Effector memory CD8-positive, alpha-beta T cell (primary cell): ENCODE measurements at regions not wholly inside any gene's neighbourhood (a gene's known extent, or its start where the extent isn't known, plus 50 kb on each side); places are given as distances from the start of the nearest gene placed in this dataset.

Experiments
- ATAC-seq: fragments of 150-1000 bp; cut with Tn5 transposase; replicated peaks from 2 replicates; pipeline ENCODE4 v1.10.0; 2021; ENCODE audit warnings: mild to moderate bottlenecking, moderate library complexity
- DNase-seq, 3 experiments: peaks; one replicate each; pipeline ENCODE4 v3.0.0; 2021
- H3K27ac Mint-ChIP-seq, 2 donors: one replicate each; pipeline ENCODE4 v1.8.0; 2022; ENCODE audit warnings: mild to moderate bottlenecking in 2 of 2, mixed read lengths in 2 of 2, moderate library complexity in 2 of 2
- H3K27me3 Mint-ChIP-seq, 2 donors: one replicate each; pipeline ENCODE4 v1.8.0; 2022; ENCODE audit warnings: mixed read lengths in 2 of 2
- H3K36me3 Mint-ChIP-seq: one replicate; pipeline ENCODE4 v1.8.0; 2022; ENCODE audit warnings: mild to moderate bottlenecking, moderate library complexity, mixed read lengths; ENCODE audit not compliant: insufficient read depth
- H3K4me1 Mint-ChIP-seq, 2 donors: one replicate each; pipeline ENCODE4 v1.8.0; 2022; ENCODE audit warnings: low read depth in 2 of 2, mixed read lengths in 2 of 2
- H3K4me3 Mint-ChIP-seq, 2 donors: one replicate each; pipeline ENCODE4 v1.8.0; 2022; ENCODE audit warnings: mild to moderate bottlenecking in 2 of 2, mixed read lengths in 2 of 2, moderate library complexity in 2 of 2
- H3K9me3 Mint-ChIP-seq, 2 donors: one replicate each; pipeline ENCODE4 v1.8.0; 2022; ENCODE audit warnings: mixed read lengths in 2 of 2

- DNase-seq (no peak), ATAC-seq (no peak)
- Mint-ChIP-seq H3K27ac (no peak overlapping the region), H3K27me3 (peaks cover 38 to 60% of the 10 kb centered on the region in 2 donors), H3K9me3 (no peaks in the 10 kb centered on the region), H3K4me3 (no peak overlapping the region), H3K36me3 (no peaks in the 10 kb centered on the region), H3K4me1 (no peaks in the 10 kb centered on the region)
Observed at GRCh38 chr18:50508228-50508627, 51.7 kb upstream of the MAPK4 start.

- peaks cover 38 to 54% of the 10 kb centered on the region in 2 donors for H3K27me3 Mint-ChIP-seq
- no peaks in the 10 kb centered on the region for H3K36me3 Mint-ChIP-seq
- no peak for ATAC-seq
- H3K4me3 Mint-ChIP-seq = no peak overlapping the region
- no peaks in the 10 kb centered on the region for H3K9me3 Mint-ChIP-seq
- no peak overlapping the region for H3K27ac Mint-ChIP-seq
- H3K4me1 Mint-ChIP-seq = no peaks in the 10 kb centered on the region
- no peak for DNase-seq
Observed at GRCh38 chr18:50509012-50509411, 50.9 kb upstream of the MAPK4 start.
